Inflammatory macrophage (primary cell): ENCODE measurements at regions not wholly inside any gene's neighbourhood (a gene's known extent, or its start where the extent isn't known, plus 50 kb on each side); places are given as distances from the start of the nearest gene placed in this dataset.

Source experiments
- DNase-seq, 2 donors: peaks; one replicate each; pipeline ENCODE4 v3.0.0-alpha.2; 2020 to 2022

GRCh38 chr2:38509947-38510326 is 92.8 kb downstream of the HNRNPLL start:
- no peak for DNase-seq

GRCh38 chr2:38509314-38509946 is 93.3 kb downstream of the HNRNPLL start:
- DNase-seq: no peak

GRCh38 chr2:38508311-38509039 is 94.3 kb downstream of the HNRNPLL start:
- peak; percentile 94 for DNase-seq

GRCh38 chr2:38507712-38508111 is 95.0 kb downstream of the HNRNPLL start:
- no peak for DNase-seq

GRCh38 chr2:38505779-38506178 is 96.9 kb downstream of the HNRNPLL start:
- DNase-seq: no peak

GRCh38 chr2:38504169-38504568 is 98.6 kb downstream of the HNRNPLL start:
- DNase-seq: no peak

GRCh38 chr2:38502107-38502506 is 100.6 kb downstream of the HNRNPLL start:
- no peak for DNase-seq

- no peak for DNase-seq
These were observed 102.5 kb downstream of the HNRNPLL start for GRCh38 chr2:38500283-38500634.

GRCh38 chr2:38499548-38500282 is 103.0 kb downstream of the HNRNPLL start:
- no peak for DNase-seq

- no peak for DNase-seq
These were observed 104.7 kb downstream of the HNRNPLL start for GRCh38 chr2:38498045-38498481.

- no peak for DNase-seq
These were observed 105.1 kb downstream of the HNRNPLL start for GRCh38 chr2:38497670-38498037.

- DNase-seq: no peak
These were observed 105.6 kb downstream of the HNRNPLL start for GRCh38 chr2:38496927-38497669.

- DNase-seq: no peak
These were observed 106.8 kb downstream of the HNRNPLL start for GRCh38 chr2:38495880-38496279.

GRCh38 chr2:38494394-38494793 is 108.3 kb downstream of the HNRNPLL start:
- DNase-seq: no peak

- DNase-seq: peak; percentile 32 to 33
These were observed 110.6 kb downstream of the HNRNPLL start for GRCh38 chr2:38492042-38492615.

- DNase-seq: no peak
These were observed 111.3 kb downstream of the HNRNPLL start for GRCh38 chr2:38491436-38491835.

- no peak for DNase-seq
These were observed 112.8 kb upstream of the ATL2 start for GRCh38 chr2:38489846-38490245.

- no peak for DNase-seq
These were observed 110.8 kb upstream of the ATL2 start for GRCh38 chr2:38487852-38488251.

GRCh38 chr2:38486213-38487026 is 109.3 kb upstream of the ATL2 start:
- DNase-seq: no peak

- peak; percentile 81 to 89 for DNase-seq
These were observed 108.7 kb upstream of the ATL2 start for GRCh38 chr2:38485734-38486133.

- DNase-seq: no peak
These were observed 107.9 kb upstream of the ATL2 start for GRCh38 chr2:38484957-38485356.
